Uterus (tissue), 3 donors: ENCODE measurements at regions not wholly inside any gene's neighbourhood (a gene's known extent, or its start where the extent isn't known, plus 50 kb on each side); places are given as distances from the start of the nearest gene placed in this dataset.
"Not testable (repeated sequence)": the region's sequence is repeated elsewhere in the genome, so short reads cannot be mapped to it uniquely, and the experiment has no call there.

ENCODE experiments used
- DNase-seq, 2 donors: peaks; one replicate each; pipeline ENCODE4 v3.0.0-alpha.2; 2019 to 2020
- H3K27ac ChIP-seq, 2 donors: fragments of 200-600 bp; sonication (generic); 1 replicate in 1 of 2; 2 replicates in 1 of 2; pipeline ENCODE4 v1.5.1; 2016 to 2018
- H3K27me3 ChIP-seq, 2 donors: fragments of 200-600 bp; sonication (generic); one replicate each; pipeline ENCODE4 v1.5.1; 2018 to 2019; ENCODE audit warnings: control low read depth in 1 of 2
- H3K36me3 ChIP-seq, 2 donors: fragments of 200-600 bp; sonication (generic); one replicate each; pipeline ENCODE4 v1.5.1; 2019; ENCODE audit warnings: control low read depth in 1 of 2
- H3K4me1 ChIP-seq, 2 donors: fragments of 200-600 bp; sonication (generic); one replicate each; pipeline ENCODE4 v1.5.1; 2018 to 2019; ENCODE audit warnings: control low read depth in 1 of 2
- H3K4me3 ChIP-seq, 2 donors: fragments of 200-600 bp; sonication (generic); 1 replicate in 1 of 2; 2 replicates in 1 of 2; pipeline ENCODE4 v1.5.1; 2018 to 2019; ENCODE audit warnings: mild to moderate bottlenecking in 1 of 2
- H3K9me3 ChIP-seq, 2 donors: fragments of 200-600 bp; sonication (generic); one replicate each; pipeline ENCODE4 v1.5.1; 2019; ENCODE audit warnings: control low read depth in 1 of 2
- CTCF ChIP-seq, 4 experiments: fragments of 200-600 bp in 2 of 4; fragments of 450-650 bp in 2 of 4; sonication (generic) in 2 of 4; IDR thresholded peaks; one replicate each; pipeline ENCODE4 v1.5.1; 2016 to 2019; ENCODE audit warnings: antibody characterized with exemption in 4 of 4, mild to moderate bottlenecking in 2 of 4, moderate library complexity in 1 of 4
- POLR2A ChIP-seq, 2 donors: fragments of 450-650 bp; IDR thresholded peaks; one replicate each; pipeline ENCODE4 v1.6.1; 2016; ENCODE audit warnings: antibody characterized with exemption in 2 of 2, mild to moderate bottlenecking in 1 of 2, moderate library complexity in 1 of 2
- intact Hi-C: fragments of 100-400 bp; cut with DNase I; formaldehyde crosslinking; loops from one replicate; pipeline ENCODE4 v1.15.1; 2023; ENCODE audit warnings: low total_unique reads
- donor health status: DM: yes; HTN: yes; CAD: no.

GRCh38 chr1:238451781-238452310 lies 561.1 kb upstream of the ZP4 start:
- intact Hi-C loops, result no loop called here
- DNase-seq, result no peak
- H3K4me3 ChIP-seq, result no peak overlapping the region
- H3K4me1 ChIP-seq, result no peaks in the 10 kb centered on the region
- no peak for TF ChIP-seq POLR2A (IDR thresholded peaks at IDR 0.05)
- no peak for TF ChIP-seq CTCF (IDR thresholded peaks at IDR 0.05)
- no peaks in the 10 kb centered on the region for H3K27me3 ChIP-seq
- H3K27ac ChIP-seq, result no peak overlapping the region
- no peaks in the 10 kb centered on the region for H3K36me3 ChIP-seq
- H3K9me3 ChIP-seq, result no peaks in the 10 kb centered on the region

GRCh38 chr1:238450976-238451375 lies 560.3 kb upstream of the ZP4 start:
- Histone ChIP-seq H3K27ac (no peak overlapping the region), H3K4me1 (no peaks in the 10 kb centered on the region), H3K9me3 (no peaks in the 10 kb centered on the region), H3K4me3 (no peak overlapping the region), H3K36me3 (no peaks in the 10 kb centered on the region), H3K27me3 (no peaks in the 10 kb centered on the region)
- intact Hi-C loops, result no loop called here
- DNase-seq, result no peak
- TF ChIP-seq CTCF (IDR thresholded peaks at IDR 0.05) (no peak), POLR2A (IDR thresholded peaks at IDR 0.05) (no peak)

GRCh38 chr1:238443687-238444086 lies 553.0 kb upstream of the ZP4 start:
- TF ChIP-seq POLR2A (IDR thresholded peaks at IDR 0.05) (no peak), CTCF (IDR thresholded peaks at IDR 0.05) (no peak)
- no peaks in the 10 kb centered on the region for H3K27me3 ChIP-seq
- intact Hi-C loops, result no loop called here
- no peaks in the 10 kb centered on the region for H3K36me3 ChIP-seq
- no peak overlapping the region for H3K4me3 ChIP-seq
- DNase-seq, result no peak
- H3K27ac ChIP-seq, result no peak overlapping the region
- H3K9me3 ChIP-seq, result no peaks in the 10 kb centered on the region
- no peaks in the 10 kb centered on the region for H3K4me1 ChIP-seq

- H3K4me1 ChIP-seq, result no peaks in the 10 kb centered on the region
- TF ChIP-seq CTCF (IDR thresholded peaks at IDR 0.05), result no peak
- TF ChIP-seq POLR2A (IDR thresholded peaks at IDR 0.05), result no peak
- intact Hi-C loops, result no loop called here
- no peaks in the 10 kb centered on the region for H3K27me3 ChIP-seq
- H3K27ac ChIP-seq, result no peak overlapping the region
- no peak for DNase-seq
- no peaks in the 10 kb centered on the region for H3K36me3 ChIP-seq
- H3K9me3 ChIP-seq, result no peaks in the 10 kb centered on the region
- H3K4me3 ChIP-seq, result no peak overlapping the region
These were observed 548.8 kb upstream of the ZP4 start for GRCh38 chr1:238439511-238439910.

- Histone ChIP-seq H3K4me3 (no peak overlapping the region), H3K27ac (no peak overlapping the region), H3K27me3 (no peaks in the 10 kb centered on the region), H3K9me3 (no peaks in the 10 kb centered on the region), H3K36me3 (no peaks in the 10 kb centered on the region), H3K4me1 (no peaks in the 10 kb centered on the region)
- TF ChIP-seq POLR2A (IDR thresholded peaks at IDR 0.05), result no peak
- TF ChIP-seq CTCF (IDR thresholded peaks at IDR 0.05), result no peak
- intact Hi-C loops, result no loop called here
- no peak for DNase-seq
These were observed 547.9 kb upstream of the ZP4 start for GRCh38 chr1:238438311-238439270.

GRCh38 chr1:238429703-238430102 lies 539.0 kb upstream of the ZP4 start:
- H3K9me3 ChIP-seq, H3K4me3 ChIP-seq, H3K36me3 ChIP-seq, intact Hi-C loops, H3K27me3 ChIP-seq, H3K27ac ChIP-seq, DNase-seq, H3K4me1 ChIP-seq: not testable (repeated sequence)
